A673 (cell line): ENCODE measurements at regions not wholly inside any gene's neighbourhood (a gene's known extent, or its start where the extent isn't known, plus 50 kb on each side); places are given as distances from the start of the nearest gene placed in this dataset.
A peak's percentile ranks its signal among the peaks of the same experiment; 100 is the strongest.

Experiments used
- BruUV-seq: library from RNA; stranded (reverse); fragments of 400-500 nt; replicated peaks from 2 replicates; lab custom pipeline; 2021; lab: Mats Ljungman, UMichigan
- CTCF ChIA-PET: fragments of 300-600 bp; sonication (Branson Sonifier 250); formaldehyde crosslinking; loops from one replicate; lab custom pipeline; 2022; ENCODE audit warnings: antibody characterized with exemption; lab: Charles Lee
- POLR2A ChIA-PET: fragments of 300-600 bp; sonication (Branson Sonifier 250); formaldehyde crosslinking; loops from one replicate; lab custom pipeline; 2022; ENCODE audit warnings: antibody characterized with exemption; ENCODE audit not compliant: low non-redundant PET; lab: Charles Lee
- DNase-seq: peaks from one replicate; pipeline ENCODE4 v3.0.0-alpha.2; 2015; ENCODE audit warnings: low spot score
- H3K27ac ChIP-seq: fragments of 200-600 bp; sonication (generic); 2 replicates; pipeline ENCODE4 v1.5.1; 2016; ENCODE audit warnings: mixed run types, low read depth, mild to moderate bottlenecking, mixed read lengths, antibody characterized with exemption, low read length; ENCODE audit not compliant: poor library complexity, severe bottlenecking
- H3K27me3 ChIP-seq: fragments of 200-600 bp; sonication (generic); replicated peaks from 2 replicates; pipeline ENCODE4 v1.6.1; 2017; ENCODE audit warnings: mixed run types, low read depth, mild to moderate bottlenecking, mixed read lengths, antibody characterized with exemption, low read length; ENCODE audit not compliant: insufficient read depth, poor library complexity
- H3K36me3 ChIP-seq: fragments of 200-600 bp; sonication (generic); 2 replicates; pipeline ENCODE4 v1.6.1; 2016; ENCODE audit warnings: mixed run types, mild to moderate bottlenecking, mixed read lengths, antibody characterized with exemption, low read length; ENCODE audit not compliant: insufficient read depth, poor library complexity, severe bottlenecking
- H3K4me1 ChIP-seq: fragments of 200-600 bp; sonication (generic); 2 replicates; pipeline ENCODE4 v1.6.1; 2017; ENCODE audit warnings: mixed run types, mild to moderate bottlenecking, mixed read lengths, antibody characterized with exemption, low read length; ENCODE audit not compliant: insufficient read depth, poor library complexity, severe bottlenecking
- H3K4me3 ChIP-seq: fragments of 200-600 bp; sonication (generic); 2 replicates; pipeline ENCODE4 v1.5.1; 2016; ENCODE audit warnings: low read depth, mixed run types, mild to moderate bottlenecking, mixed read lengths, low read length; ENCODE audit not compliant: poor library complexity, severe bottlenecking
- H3K9me3 ChIP-seq: fragments of 200-600 bp; sonication (generic); 2 replicates; pipeline ENCODE4 v1.6.1; 2016; ENCODE audit warnings: mixed run types, low read depth, mild to moderate bottlenecking, mixed read lengths, antibody characterized with exemption, low read length; ENCODE audit not compliant: poor library complexity, severe bottlenecking
- CTCF ChIP-seq: fragments of 300-800, 200-600 bp; sonication (generic); conservative IDR thresholded peaks from 2 replicates; pipeline ENCODE4 v1.5.1; 2017; ENCODE audit warnings: low read depth, mild to moderate bottlenecking, antibody characterized with exemption, low read length, moderate library complexity, mixed read lengths
- EZH2 ChIP-seq: fragments of 200-600 bp; sonication (generic); IDR thresholded peaks from 2 replicates; pipeline ENCODE4 v1.6.1; 2017; ENCODE audit warnings: borderline replicate concordance, low read depth, mild to moderate bottlenecking, mixed read lengths, antibody characterized with exemption, low read length; ENCODE audit not compliant: poor library complexity, severe bottlenecking
- intact Hi-C: fragments of 100-400 bp; cut with micrococcal nuclease; formaldehyde crosslinking; loops from one replicate; pipeline ENCODE4 v1.10.0; 2022; ENCODE audit not compliant: unreplicated experiment

DNA sequence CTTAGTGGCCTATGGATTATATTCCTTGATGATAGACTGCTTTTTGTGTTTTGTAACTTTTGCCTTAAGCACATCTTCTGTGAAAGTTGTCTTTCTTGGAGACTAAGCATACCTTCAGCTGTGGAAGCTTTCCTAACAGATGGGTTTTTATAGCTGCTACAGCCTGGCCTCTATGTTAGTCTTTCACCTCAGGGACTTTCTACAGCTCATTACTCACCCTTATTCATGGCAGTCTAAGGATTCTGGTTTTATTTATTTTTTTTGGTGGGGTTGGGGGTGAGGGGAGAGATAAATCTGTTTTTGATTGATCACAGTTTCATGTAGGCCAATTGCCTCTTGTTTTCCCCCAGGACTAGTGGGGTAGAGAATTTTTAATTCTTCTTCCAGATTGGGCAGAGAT lies 219.9 kb downstream of the DKK1 start:
- CTCF ChIA-PET, result no interaction called here
- intact Hi-C loops, result no loop called here
- no TSS peak for BruUV-seq

GRCh38 chr10:52539463-52539862 lies 225.4 kb downstream of the DKK1 start:
- TF ChIP-seq EZH2, result no peak
- intact Hi-C loops, result no loop called here
- H3K27me3 ChIP-seq, result no peaks in the 10 kb centered on the region
- H3K36me3 ChIP-seq, result no peaks in the 10 kb centered on the region
- no peak overlapping the region for H3K4me3 ChIP-seq
- H3K4me1 ChIP-seq, result no peaks in the 10 kb centered on the region
- H3K27ac ChIP-seq, result no peak overlapping the region
- ChIA-PET CTCF (no interaction called here), POLR2A (no interaction called here)
- BruUV-seq, result no TSS peak
- H3K9me3 ChIP-seq, result no peaks in the 10 kb centered on the region
- no peak for DNase-seq

More for the DNA sequence above, 219.9 kb downstream of the DKK1 start:
- Histone ChIP-seq H3K4me1 (no peaks in the 10 kb centered on the region), H3K27ac (no peak overlapping the region), H3K27me3 (no peaks in the 10 kb centered on the region), H3K4me3 (no peak overlapping the region), H3K9me3 (no peaks in the 10 kb centered on the region), H3K36me3 (no peaks in the 10 kb centered on the region)
- no peak for DNase-seq
- POLR2A ChIA-PET, result no interaction called here
- TF ChIP-seq CTCF (no peak), EZH2 (no peak)

DNA sequence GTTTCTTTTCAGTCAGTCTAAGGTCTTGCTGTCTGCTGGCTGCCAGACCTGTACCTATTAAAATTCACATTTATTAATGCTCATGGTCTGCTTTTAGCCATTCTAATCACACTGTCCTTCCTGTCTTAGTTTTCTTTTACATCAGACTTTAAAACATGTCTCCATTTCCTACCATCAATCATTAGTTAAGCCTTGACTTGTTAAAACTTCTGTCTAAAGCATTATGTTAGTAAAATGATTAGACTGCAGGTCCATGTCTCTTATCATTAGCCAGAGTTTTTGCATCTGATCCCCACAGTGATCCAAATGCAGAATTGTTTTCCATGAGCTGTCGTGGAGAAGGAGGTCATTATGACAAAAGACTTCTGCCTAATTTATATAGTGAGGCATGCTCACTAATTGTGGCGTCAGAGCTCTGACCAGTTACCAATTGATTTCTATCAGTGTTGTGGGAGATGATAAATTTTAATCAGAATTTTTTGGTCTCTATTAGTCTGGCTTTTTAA lies 226.5 kb downstream of the DKK1 start:
- Histone ChIP-seq H3K27ac (no peak overlapping the region), H3K9me3 (no peaks in the 10 kb centered on the region), H3K4me1 (no peaks in the 10 kb centered on the region), H3K27me3 (no peaks in the 10 kb centered on the region), H3K4me3 (no peak overlapping the region), H3K36me3 (no peaks in the 10 kb centered on the region)
- ChIA-PET POLR2A (no interaction called here), CTCF (no interaction called here)
- BruUV-seq, result no TSS peak
- no peak for TF ChIP-seq EZH2
- TF ChIP-seq CTCF, result no peak
- peak; percentile 31 for DNase-seq
- intact Hi-C loops, result no loop called here

DNA sequence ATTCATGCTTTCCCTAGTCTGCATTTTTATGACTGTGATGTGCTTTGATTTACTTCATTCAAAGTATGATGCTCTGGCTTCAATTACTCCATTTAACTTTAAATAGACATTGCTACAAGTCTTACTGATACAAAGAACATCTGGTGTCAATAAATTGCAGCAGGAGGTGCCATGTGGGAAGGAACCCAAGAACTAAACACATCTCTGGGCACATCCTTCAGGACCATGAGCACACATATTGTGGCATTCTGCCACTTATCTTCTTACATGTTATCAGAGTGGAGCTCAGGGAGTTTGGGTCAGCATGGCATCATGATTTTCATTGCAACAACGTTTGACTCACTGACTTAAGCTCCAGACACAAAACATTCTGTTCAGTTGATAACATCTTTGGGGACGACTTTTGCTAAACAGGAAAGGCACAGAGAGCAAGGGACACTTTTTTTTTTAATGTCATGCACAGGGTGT lies 227.0 kb downstream of the DKK1 start:
- CTCF ChIA-PET, result no interaction called here
- no peaks in the 10 kb centered on the region for H3K36me3 ChIP-seq
- BruUV-seq, result no TSS peak

More for the DNA sequence above, 227.0 kb downstream of the DKK1 start:
- Histone ChIP-seq H3K9me3 (no peaks in the 10 kb centered on the region), H3K27me3 (no peaks in the 10 kb centered on the region), H3K27ac (no peak overlapping the region), H3K4me3 (no peak overlapping the region), H3K4me1 (no peaks in the 10 kb centered on the region)
- intact Hi-C loops, result no loop called here
- peak; percentile 68 for DNase-seq
- POLR2A ChIA-PET, result no interaction called here
- TF ChIP-seq CTCF (no peak), EZH2 (no peak)
